Stomach (tissue), 8 donors: ENCODE measurements at regions not wholly inside any gene's neighbourhood (a gene's known extent, or its start where the extent isn't known, plus 50 kb on each side); places are given as distances from the start of the nearest gene placed in this dataset.

Source experiments
- DNase-seq, 2 donors: peaks; one replicate each; pipeline versions ENCODE4 v3.0.0 to v3.0.0-alpha.2; 2013 to 2019
- H3K27ac ChIP-seq, 5 donors: fragments of 200-600 bp in 4 of 5; sonication (generic) in 4 of 5; one replicate each; pipeline ENCODE4 v1.5.1; 2013 to 2019; ENCODE audit warnings: mild to moderate bottlenecking in 1 of 5, moderate library complexity in 1 of 5
- H3K27me3 ChIP-seq, 3 donors: fragments of 200-600 bp; sonication (generic); one replicate each; pipeline ENCODE4 v1.5.1; 2017 to 2019; ENCODE audit warnings: mixed run types in 1 of 3
- H3K36me3 ChIP-seq, 4 donors: fragments of 200-600 bp; sonication (generic); 1 replicate in 3 of 4; 2 replicates in 1 of 4; pipeline ENCODE4 v1.5.1; 2016 to 2019
- H3K4me1 ChIP-seq, 4 donors: fragments of 200-600 bp; sonication (generic); one replicate each; pipeline ENCODE4 v1.5.1; 2016 to 2019
- H3K4me3 ChIP-seq, 4 donors: fragments of 200-600 bp; sonication (generic) in 3 of 4; one replicate each; pipeline ENCODE4 v1.5.1; 2016 to 2019; ENCODE audit warnings: mild to moderate bottlenecking in 1 of 4
- H3K9me3 ChIP-seq, 4 donors: fragments of 200-600 bp; sonication (generic); one replicate each; pipeline ENCODE4 v1.5.1; 2016 to 2019
- CTCF ChIP-seq, 7 experiments: fragments of 450-650 bp in 4 of 7; fragments of 200-600 bp in 3 of 7; sonication (generic) in 3 of 7; IDR thresholded peaks; one replicate each; pipeline ENCODE4 v1.5.1; 2016 to 2019; ENCODE audit warnings: antibody characterized with exemption in 7 of 7, control low read depth in 2 of 7, mild to moderate bottlenecking in 1 of 7
- EP300 ChIP-seq: sonication (generic); formaldehyde crosslinking; IDR thresholded peaks from one replicate; pipeline ENCODE4 v1.6.1; 2017; ENCODE audit warnings: antibody characterized with exemption
- POLR2A ChIP-seq, 4 donors: fragments of 450-650 bp; IDR thresholded peaks; one replicate each; pipeline ENCODE4 v1.6.1; 2016; ENCODE audit warnings: antibody characterized with exemption in 4 of 4, control low read depth in 2 of 4, mild to moderate bottlenecking in 1 of 4, moderate library complexity in 1 of 4
- POLR2AphosphoS5 ChIP-seq, 3 donors: sonication (generic); formaldehyde crosslinking; IDR thresholded peaks; one replicate each; pipeline ENCODE4 v1.6.1; 2016; ENCODE audit warnings: antibody characterized with exemption in 3 of 3
- WGBS, 5 donors: extraction: QIAGEN DNeasy Blood & Tissue Kit in 3 of 5; methylation state at CpG; one replicate each; pipeline versions ENCODE4 v1.1.5 to v1.1.7; 2013 to 2018; 5-methylcytosine and 5-hydroxymethylcytosine counted together
- intact Hi-C: fragments of 100-400 bp; cut with DNase I; formaldehyde crosslinking; loops from one replicate; pipeline ENCODE4 v1.15.1; 2023; ENCODE audit warnings: low total_unique reads
- donor health status: healthy with polysubstance abuse.
- donor health status: Bipolar disorder and iron deficiency.
- donor health status: healthy.

GRCh38 chr15:39025321-39025720 is 460.7 kb upstream of the RASGRP1 start:
- Histone ChIP-seq H3K4me1 (no peaks in the 10 kb centered on the region), H3K27ac (no peak overlapping the region), H3K4me3 (no peak overlapping the region), H3K27me3 (no peaks in the 10 kb centered on the region), H3K36me3 (no peaks in the 10 kb centered on the region), H3K9me3 (no peaks in the 10 kb centered on the region)
- no peak for DNase-seq
- intact Hi-C loops, result no loop called here
- TF ChIP-seq EP300 (no peak), POLR2A (IDR thresholded peaks at IDR 0.05) (no peak), CTCF (IDR thresholded peaks at IDR 0.05) (no peak), POLR2AphosphoS5 (IDR thresholded peaks at IDR 0.05) (no peak)
- 84 to 94% (median 93%) methylated on average over 4 of the region's 4 CpGs for WGBS, 5 donors

GRCh38 chr15:39025881-39026280 is 461.3 kb upstream of the RASGRP1 start:
- H3K36me3 ChIP-seq, result no peaks in the 10 kb centered on the region
- no peaks in the 10 kb centered on the region for H3K27me3 ChIP-seq
- TF ChIP-seq POLR2A (IDR thresholded peaks at IDR 0.05) (no peak), EP300 (no peak), CTCF (IDR thresholded peaks at IDR 0.05) (no peak), POLR2AphosphoS5 (IDR thresholded peaks at IDR 0.05) (no peak)
- H3K4me3 ChIP-seq, result no peak overlapping the region
- no peak for DNase-seq
- no peaks in the 10 kb centered on the region for H3K4me1 ChIP-seq
- intact Hi-C loops, result no loop called here
- H3K9me3 ChIP-seq, result no peaks in the 10 kb centered on the region
- H3K27ac ChIP-seq, result no peak overlapping the region
- 85 to 100% (median 96%) methylated on average over 1 of the region's 1 CpG for WGBS, 5 donors

GRCh38 chr15:39028069-39028468 is 463.5 kb upstream of the RASGRP1 start:
- WGBS, 5 donors, result 75 to 91% (median 85%) methylated on average over 3 of the region's 3 CpGs

GRCh38 chr15:39029741-39030140 is 465.1 kb upstream of the RASGRP1 start:
- intact Hi-C loops, result no loop called here
- no peaks in the 10 kb centered on the region for H3K4me1 ChIP-seq

More at GRCh38 chr15:39028069-39028468, 463.5 kb upstream of the RASGRP1 start:
- Histone ChIP-seq H3K36me3 (no peaks in the 10 kb centered on the region), H3K4me1 (no peaks in the 10 kb centered on the region), H3K9me3 (no peaks in the 10 kb centered on the region), H3K27me3 (no peaks in the 10 kb centered on the region), H3K4me3 (no peak overlapping the region), H3K27ac (no peak overlapping the region)
- no peak for TF ChIP-seq POLR2A (IDR thresholded peaks at IDR 0.05)
- no peak for TF ChIP-seq POLR2AphosphoS5 (IDR thresholded peaks at IDR 0.05)
- TF ChIP-seq EP300, result no peak
- TF ChIP-seq CTCF (IDR thresholded peaks at IDR 0.05), result no peak
- no peak for DNase-seq
- intact Hi-C loops, result no loop called here

GRCh38 chr15:39030291-39031070 is 465.9 kb upstream of the RASGRP1 start:
- Histone ChIP-seq H3K27ac (no peak overlapping the region), H3K4me3 (no peak overlapping the region), H3K9me3 (no peaks in the 10 kb centered on the region), H3K27me3 (no peaks in the 10 kb centered on the region), H3K36me3 (no peaks in the 10 kb centered on the region), H3K4me1 (no peaks in the 10 kb centered on the region)
- TF ChIP-seq CTCF (IDR thresholded peaks at IDR 0.05) (no peak), POLR2A (IDR thresholded peaks at IDR 0.05) (no peak), POLR2AphosphoS5 (IDR thresholded peaks at IDR 0.05) (no peak), EP300 (no peak)
- intact Hi-C loops, result no loop called here
- WGBS, 5 donors, result 83 to 91% (median 88%) methylated on average over 6 of the region's 6 CpGs
- DNase-seq, result no peak

More at GRCh38 chr15:39029741-39030140, 465.1 kb upstream of the RASGRP1 start:
- WGBS, 5 donors, result 87 to 95% (median 91%) methylated on average over 1 of the region's 1 CpG
- Histone ChIP-seq H3K4me3 (no peak overlapping the region), H3K27ac (no peak overlapping the region), H3K27me3 (no peaks in the 10 kb centered on the region), H3K9me3 (no peaks in the 10 kb centered on the region), H3K36me3 (no peaks in the 10 kb centered on the region)
- TF ChIP-seq POLR2AphosphoS5 (IDR thresholded peaks at IDR 0.05), result no peak
- TF ChIP-seq EP300, result no peak
- no peak for DNase-seq
